HFFc6 (cell line): ENCODE measurements at regions not wholly inside any gene's neighbourhood (a gene's known extent, or its start where the extent isn't known, plus 50 kb on each side); places are given as distances from the start of the nearest gene placed in this dataset.
A peak's percentile ranks its signal among the peaks of the same experiment; 100 is the strongest.
"Not testable (repeated sequence)": the region's sequence is repeated elsewhere in the genome, so short reads cannot be mapped to it uniquely, and the experiment has no call there.

Experiments used
- DNase-seq: peaks from one replicate; pipeline ENCODE4 v3.0.0-alpha.2; 2018
- H3K27ac Mint-ChIP-seq: 2 replicates; pipeline ENCODE4 v1.8.0; 2020; ENCODE audit warnings: mild to moderate bottlenecking, mixed read lengths
- H3K27me3 Mint-ChIP-seq: 2 replicates; pipeline ENCODE4 v1.8.0; 2021; ENCODE audit warnings: mild to moderate bottlenecking, moderate library complexity, mixed read lengths; ENCODE audit not compliant: insufficient read depth
- H3K36me3 Mint-ChIP-seq: 2 replicates; pipeline ENCODE4 v1.8.0; 2021; ENCODE audit warnings: low read depth, mixed read lengths
- H3K4me1 Mint-ChIP-seq: 2 replicates; pipeline ENCODE4 v1.8.0; 2020; ENCODE audit warnings: low read depth, mixed read lengths
- H3K4me3 Mint-ChIP-seq: 2 replicates; pipeline ENCODE4 v1.8.0; 2020; ENCODE audit warnings: mild to moderate bottlenecking, moderate library complexity, mixed read lengths
- H3K9me3 Mint-ChIP-seq: 2 replicates; pipeline ENCODE4 v1.8.0; 2020; ENCODE audit warnings: mild to moderate bottlenecking, mixed read lengths
- CTCF ChIP-seq: fragments of 200-600 bp; sonication (generic); IDR thresholded peaks from 2 replicates; pipeline ENCODE4 v1.5.0; 2021; ENCODE audit warnings: antibody characterized with exemption, mild to moderate bottlenecking

GRCh38 chr10:65620404-65621048 is 1305.3 kb upstream of the LRRTM3 start:
- Mint-ChIP-seq H3K9me3 (peaks cover 10% of the 10 kb centered on the region), H3K4me3 (no peak overlapping the region), H3K36me3 (no peaks in the 10 kb centered on the region), H3K27ac (no peak overlapping the region), H3K27me3 (no peaks in the 10 kb centered on the region), H3K4me1 (no peaks in the 10 kb centered on the region)
- TF ChIP-seq CTCF = no peak
- no peak for DNase-seq

- no peak for DNase-seq
- H3K9me3 Mint-ChIP-seq = peaks cover 10% of the 10 kb centered on the region
- no peak overlapping the region for H3K27ac Mint-ChIP-seq
- no peaks in the 10 kb centered on the region for H3K27me3 Mint-ChIP-seq
- no peak for TF ChIP-seq CTCF
- no peaks in the 10 kb centered on the region for H3K4me1 Mint-ChIP-seq
- H3K4me3 Mint-ChIP-seq = no peak overlapping the region
- no peaks in the 10 kb centered on the region for H3K36me3 Mint-ChIP-seq
These were observed 1303.2 kb upstream of the LRRTM3 start for GRCh38 chr10:65622608-65623007.

- H3K27ac Mint-ChIP-seq = no peak overlapping the region
- H3K4me3 Mint-ChIP-seq = no peak overlapping the region
- no peaks in the 10 kb centered on the region for H3K36me3 Mint-ChIP-seq
- peaks cover 13% of the 10 kb centered on the region for H3K9me3 Mint-ChIP-seq
- TF ChIP-seq CTCF = no peak
- H3K27me3 Mint-ChIP-seq = no peaks in the 10 kb centered on the region; the same call in 1 of the 2 replicates
- no peak for DNase-seq
- no peaks in the 10 kb centered on the region for H3K4me1 Mint-ChIP-seq
These were observed 1297.2 kb upstream of the LRRTM3 start for GRCh38 chr10:65628493-65629139.

- Mint-ChIP-seq H3K27me3 (no peaks in the 10 kb centered on the region), H3K27ac (no peak overlapping the region), H3K4me1 (no peaks in the 10 kb centered on the region), H3K4me3 (no peak overlapping the region), H3K9me3 (peaks cover 52% of the 10 kb centered on the region), H3K36me3 (no peaks in the 10 kb centered on the region; the same call in 1 of the 2 replicates)
- no peak for DNase-seq
- no peak for TF ChIP-seq CTCF
These were observed 1265.8 kb upstream of the LRRTM3 start for GRCh38 chr10:65660006-65660405.

GRCh38 chr10:65670087-65670486 is 1255.7 kb upstream of the LRRTM3 start:
- Mint-ChIP-seq H3K4me3 (no peak overlapping the region), H3K27ac (no peak overlapping the region), H3K36me3 (no peaks in the 10 kb centered on the region), H3K27me3 (no peaks in the 10 kb centered on the region), H3K9me3 (peaks cover 21% of the 10 kb centered on the region), H3K4me1 (no peaks in the 10 kb centered on the region)
- peak; percentile 66 for DNase-seq
- TF ChIP-seq CTCF = no peak

GRCh38 chr10:65670596-65670995 is 1255.2 kb upstream of the LRRTM3 start:
- not testable (repeated sequence) for H3K4me3 Mint-ChIP-seq, H3K36me3 Mint-ChIP-seq, H3K27ac Mint-ChIP-seq, H3K27me3 Mint-ChIP-seq, DNase-seq, H3K4me1 Mint-ChIP-seq
- peaks cover 19% of the 10 kb centered on the region for H3K9me3 Mint-ChIP-seq
